Mucosa of descending colon (tissue), 3 donors: ENCODE measurements at regions not wholly inside any gene's neighbourhood (a gene's known extent, or its start where the extent isn't known, plus 50 kb on each side); places are given as distances from the start of the nearest gene placed in this dataset.

ENCODE experiments used
- ATAC-seq: fragments of 200-7000 bp; cut with Tn5 transposase; one replicate; pipeline ENCODE4 v1.9.1; 2020; ENCODE audit warnings: mild to moderate bottlenecking, moderate library complexity
- DNase-seq, 3 donors: peaks; one replicate each; pipeline ENCODE4 v3.0.0-alpha.2; 2020
- H3K36me3 ChIP-seq: fragments of 200-600 bp; one replicate; pipeline ENCODE4 v1.8.0; 2021; ENCODE audit warnings: low read depth, mild to moderate bottlenecking
- H3K4me1 ChIP-seq: fragments of 200-600 bp; one replicate; pipeline ENCODE4 v1.8.0; 2021; ENCODE audit warnings: low read depth, mild to moderate bottlenecking
- H3K4me3 ChIP-seq: fragments of 200-600 bp; one replicate; pipeline ENCODE4 v1.8.0; 2021; ENCODE audit warnings: mild to moderate bottlenecking
- H3K9me3 ChIP-seq: fragments of 200-600 bp; one replicate; pipeline ENCODE4 v1.8.0; 2021; ENCODE audit warnings: mild to moderate bottlenecking
- CTCF ChIP-seq: fragments of 200-600 bp; IDR thresholded peaks from one replicate; pipeline ENCODE4 v1.8.0; 2022; ENCODE audit warnings: antibody characterized with exemption, mild to moderate bottlenecking
- intact Hi-C, 2 donors: fragments of 100-400 bp; cut with DNase I in 1 of 2; cut with micrococcal nuclease in 1 of 2; formaldehyde crosslinking; loops; one replicate each; pipeline versions ENCODE4 v1.11.0 to v1.11.1; 2022; cut with DNase I, micrococcal nuclease
- donor health status: DM: no; HTN: no; CAD: no; lungs with moderate emphysema.
- donor health status: DM: no; HTN: no; CAD: no.
- donor health status: DM: no; HTN: yes; CAD: no.

DNA sequence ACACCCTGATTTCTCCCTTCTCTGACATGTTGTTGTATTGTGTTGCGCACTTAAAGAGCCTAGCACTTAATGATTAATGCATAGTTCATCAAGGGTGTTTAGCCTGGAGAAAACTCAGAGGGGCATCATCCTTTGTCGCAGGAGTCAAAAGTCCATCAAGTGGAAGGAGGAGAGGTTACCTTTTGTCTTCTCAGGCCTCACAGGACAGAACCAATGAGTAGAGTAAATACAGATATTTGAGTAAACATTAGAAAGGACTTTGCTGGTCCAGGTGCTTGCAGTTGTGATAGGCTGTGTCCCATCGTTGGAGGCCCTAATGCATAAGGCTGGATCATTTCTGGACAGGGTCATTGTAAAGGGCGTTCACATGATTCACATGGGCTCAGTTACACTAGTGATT is 430.9 kb downstream of the PCNX1 start:
- Histone ChIP-seq H3K9me3 (no peaks in the 10 kb centered on the region), H3K4me1 (peaks cover 8% of the 10 kb centered on the region), H3K4me3 (no peak overlapping the region), H3K36me3 (no peaks in the 10 kb centered on the region)
- intact Hi-C loops, result no loop called here
- TF ChIP-seq CTCF, result no peak
- ATAC-seq, result no peak
- no peak for DNase-seq

GRCh38 chr14:71339650-71340415 is 432.6 kb downstream of the PCNX1 start:
- Histone ChIP-seq H3K4me3 (no peak overlapping the region), H3K36me3 (no peaks in the 10 kb centered on the region), H3K4me1 (peaks cover 8% of the 10 kb centered on the region), H3K9me3 (no peaks in the 10 kb centered on the region)
- peak in 1 of 3 donors; percentile 18 for DNase-seq
- peak; percentile 54 for ATAC-seq
- TF ChIP-seq CTCF, result no peak
- intact Hi-C loops, result no loop called here

DNA sequence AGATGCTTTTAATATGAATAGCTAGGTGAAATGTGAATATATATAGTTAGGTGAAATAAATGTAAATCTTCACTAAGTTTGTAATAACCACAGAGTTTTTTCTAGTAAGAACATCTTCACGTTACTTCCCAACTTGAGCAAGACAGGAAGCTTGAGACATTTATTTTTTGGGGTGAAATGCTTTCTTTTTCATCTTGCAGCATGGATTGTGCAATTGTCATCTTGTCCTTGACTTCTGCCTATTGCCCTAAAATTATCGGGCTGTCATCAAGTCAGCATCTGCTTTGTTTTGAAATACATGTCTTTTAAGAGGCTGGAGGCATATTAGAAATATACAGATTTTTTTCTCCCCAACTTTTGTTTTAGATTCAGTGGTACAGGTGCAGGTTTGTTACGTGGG is 433.9 kb downstream of the PCNX1 start:
- TF ChIP-seq CTCF, result no peak
- no peak for ATAC-seq
- intact Hi-C loops, result no loop called here
- DNase-seq, result no peak
- H3K4me3 ChIP-seq, result no peak overlapping the region
- H3K9me3 ChIP-seq, result no peaks in the 10 kb centered on the region
- H3K36me3 ChIP-seq, result no peaks in the 10 kb centered on the region
- H3K4me1 ChIP-seq, result peaks cover 10% of the 10 kb centered on the region

GRCh38 chr14:71343724-71344123 is 436.5 kb downstream of the PCNX1 start:
- Histone ChIP-seq H3K9me3 (no peaks in the 10 kb centered on the region), H3K4me1 (peaks cover 13% of the 10 kb centered on the region), H3K36me3 (no peaks in the 10 kb centered on the region), H3K4me3 (no peak overlapping the region)
- TF ChIP-seq CTCF, result no peak
- ATAC-seq, result no peak
- intact Hi-C loops, result no loop called here
- DNase-seq, result no peak

DNA sequence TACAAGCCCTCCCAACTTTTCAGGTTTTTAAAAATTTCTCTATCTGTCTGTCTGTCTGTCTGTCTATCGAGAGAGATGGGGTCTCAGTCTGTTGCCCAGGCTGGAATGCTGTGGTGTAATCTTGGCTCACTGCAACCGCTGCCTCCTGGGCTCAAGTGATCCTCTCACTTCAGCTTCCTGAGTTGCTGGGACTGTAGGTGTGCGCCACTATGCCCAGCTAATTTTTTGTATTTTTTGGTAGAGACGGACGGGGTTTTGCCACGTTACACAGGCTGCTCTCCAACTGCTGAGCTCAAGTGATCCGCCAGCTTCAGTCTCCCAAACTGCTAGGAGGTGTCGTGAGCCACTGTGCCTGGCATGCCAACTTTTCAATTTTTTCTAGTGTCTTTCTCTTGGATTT is 437.2 kb downstream of the PCNX1 start:
- intact Hi-C loops, result no loop called here
- DNase-seq (no peak), ATAC-seq (no peak)
- H3K36me3 ChIP-seq, result no peaks in the 10 kb centered on the region
- TF ChIP-seq CTCF, result no peak
- peaks cover 13% of the 10 kb centered on the region for H3K4me1 ChIP-seq
- H3K4me3 ChIP-seq, result no peak overlapping the region
- no peaks in the 10 kb centered on the region for H3K9me3 ChIP-seq

DNA sequence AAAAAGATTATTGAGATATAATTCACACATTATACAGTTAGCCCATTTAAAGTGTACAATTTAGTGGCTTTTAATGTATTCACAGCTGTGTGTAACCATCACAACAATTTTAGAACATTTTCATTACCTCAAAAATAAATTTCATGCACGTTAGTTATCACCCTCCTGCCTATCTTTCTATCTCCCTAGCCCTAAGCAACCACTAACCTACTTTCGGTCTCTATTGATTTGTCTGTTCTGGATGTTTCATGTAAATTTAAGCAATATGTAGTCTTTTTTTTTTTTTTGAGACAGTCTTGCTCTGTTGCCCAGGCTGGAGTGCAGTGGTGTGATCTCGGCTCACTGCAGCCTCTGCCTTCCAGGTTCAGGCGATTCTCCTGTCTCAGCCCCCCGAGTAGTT is 439.4 kb downstream of the PCNX1 start:
- intact Hi-C loops, result no loop called here
- no peak for ATAC-seq
- TF ChIP-seq CTCF, result no peak

More for the DNA sequence above, 439.4 kb downstream of the PCNX1 start:
- Histone ChIP-seq H3K9me3 (no peaks in the 10 kb centered on the region), H3K4me3 (no peak overlapping the region), H3K4me1 (peaks cover 5% of the 10 kb centered on the region), H3K36me3 (no peaks in the 10 kb centered on the region)
- DNase-seq, result no peak
